SK-N-SH (cell line): ENCODE measurements at regions not wholly inside any gene's neighbourhood (a gene's known extent, or its start where the extent isn't known, plus 50 kb on each side); places are given as distances from the start of the nearest gene placed in this dataset.

Experiments used
- CTCF ChIA-PET: fragments of 300-600, 350-600 bp; formaldehyde crosslinking; extraction: SDS; loops from one replicate; lab custom pipeline; 2021; lab: Yijun Ruan, JAX
- POLR2A ChIA-PET: fragments of 350-600 bp; sonication (Branson Sonifier 250); formaldehyde crosslinking; extraction: SDS; loops from one replicate; lab custom pipeline; 2020; ENCODE audit warnings: antibody characterized with exemption, inconsistent platforms; lab: Yijun Ruan, JAX
- DNase-seq: peaks from one replicate; pipeline ENCODE4 v3.0.0; 2012
- H2AFZ ChIP-seq: fragments of 200-600 bp; sonication (generic); 2 replicates; pipeline ENCODE4 v1.8.1; 2016; ENCODE audit warnings: antibody characterized with exemption, mild to moderate bottlenecking, low read depth
- H3F3A ChIP-seq: fragments of 200-600 bp; sonication (generic); replicated peaks from 2 replicates; pipeline ENCODE3; 2016; ENCODE audit warnings: antibody characterized with exemption, mild to moderate bottlenecking; ENCODE audit not compliant: insufficient read depth
- H3K27ac ChIP-seq, 2 experiments: fragments of 200-500 bp in 1 of 2; fragments of 200-600 bp in 1 of 2; sonication (Bioruptor generic) in 1 of 2; sonication (generic), shearing (Covaris generic) in 1 of 2; 2 replicates each; pipeline versions ENCODE4 v1.5.1 to v1.6.1; 2014 to 2016; ENCODE audit warnings: low read depth in 2 of 2, inconsistent platforms in 1 of 2, low read length in 1 of 2, mild to moderate bottlenecking in 1 of 2, mixed read lengths in 1 of 2
- H3K27me3 ChIP-seq: fragments of 200-600 bp; sonication (generic), shearing (Covaris generic); 2 replicates; pipeline ENCODE4 v1.6.1; 2016; ENCODE audit warnings: mixed run types; ENCODE audit not compliant: insufficient read depth
- H3K36me3 ChIP-seq, 2 experiments: fragments of 200-500 bp in 1 of 2; fragments of 200-600 bp in 1 of 2; sonication (Bioruptor generic) in 1 of 2; sonication (generic) in 1 of 2; replicated peaks in 1 of 2; 2 replicates each; pipeline versions ENCODE3 to v1.5.1; 2014 to 2016; ENCODE audit warnings: low read length in 1 of 2, mild to moderate bottlenecking in 1 of 2; ENCODE audit not compliant: insufficient read depth in 2 of 2, control insufficient read depth in 1 of 2
- H3K4me1 ChIP-seq, 2 experiments: fragments of 200-500 bp in 1 of 2; fragments of 200-600 bp in 1 of 2; sonication (Bioruptor generic) in 1 of 2; sonication (generic), shearing (Covaris generic) in 1 of 2; 2 replicates each; pipeline versions ENCODE4 v1.5.1 to v1.6.1; 2014 to 2016; ENCODE audit warnings: low read depth in 1 of 2, low read length in 1 of 2, mixed run types in 1 of 2; ENCODE audit not compliant: insufficient read depth in 2 of 2, control insufficient read depth in 1 of 2
- H3K4me2 ChIP-seq: fragments of 200-600 bp; sonication (generic), shearing (Covaris generic); 2 replicates; pipeline ENCODE4 v1.6.1; 2017; ENCODE audit warnings: mixed run types
- H3K4me3 ChIP-seq, 2 experiments: fragments of 200-500 bp in 1 of 2; fragments of 200-600 bp in 1 of 2; sonication (Bioruptor generic) in 1 of 2; sonication (generic), shearing (Covaris generic) in 1 of 2; 2 replicates each; pipeline versions ENCODE4 v1.5.1 to v1.8.1; 2014 to 2016; ENCODE audit warnings: low read depth in 2 of 2, inconsistent platforms in 1 of 2, low read length in 1 of 2, mild to moderate bottlenecking in 1 of 2, mixed read lengths in 1 of 2, moderate library complexity in 1 of 2
- H3K79me2 ChIP-seq: fragments of 200-600 bp; sonication (generic); 2 replicates; pipeline ENCODE4 v1.8.1; 2017; ENCODE audit warnings: mild to moderate bottlenecking; ENCODE audit not compliant: insufficient read depth
- H3K9ac ChIP-seq: fragments of 200-600 bp; sonication (generic); 2 replicates; pipeline ENCODE4 v1.6.1; 2017; ENCODE audit warnings: mixed run types
- H3K9me2 ChIP-seq: fragments of 200-600 bp; sonication (generic); 2 replicates; pipeline ENCODE4 v1.6.1; 2017; ENCODE audit warnings: mixed run types
- H3K9me3 ChIP-seq: fragments of 200-600 bp; sonication (generic); 2 replicates; pipeline ENCODE4 v1.6.1; 2017; ENCODE audit warnings: mixed run types, mild to moderate bottlenecking, moderate library complexity
- H4K20me1 ChIP-seq: fragments of 200-600 bp; sonication (generic); 2 replicates; pipeline ENCODE4 v1.6.1; 2017; ENCODE audit warnings: mild to moderate bottlenecking, mixed run types; ENCODE audit not compliant: insufficient read depth
- EP300 ChIP-seq, 2 experiments: IDR thresholded peaks; 2 replicates each; pipeline versions ENCODE4 v1.4.0 to v1.6.1; 2012; ENCODE audit warnings: borderline replicate concordance in 1 of 2, low read depth in 1 of 2, low read length in 1 of 2
- EZH2phosphoT487 ChIP-seq: fragments of 200-600 bp; sonication (generic); IDR thresholded peaks from 2 replicates; pipeline ENCODE4 v1.6.1; 2017; ENCODE audit warnings: low read depth, mixed run types, mild to moderate bottlenecking, antibody characterized with exemption, moderate library complexity, borderline replicate concordance
- FOSL2 ChIP-seq: IDR thresholded peaks from 2 replicates; pipeline ENCODE4 v1.4.0; 2012; ENCODE audit warnings: low read depth, mild to moderate bottlenecking, moderate library complexity, borderline replicate concordance
- FOXM1 ChIP-seq: IDR thresholded peaks from 2 replicates; pipeline ENCODE4 v1.4.0; 2012; ENCODE audit warnings: low read depth, mild to moderate bottlenecking
- JUND ChIP-seq: IDR thresholded peaks from 2 replicates; pipeline ENCODE4 v1.4.0; 2012
- MEF2A ChIP-seq: IDR thresholded peaks from 2 replicates; pipeline ENCODE4 v1.4.0; 2012; ENCODE audit warnings: low read depth, borderline replicate concordance
- MXI1 ChIP-seq: IDR thresholded peaks from 2 replicates; pipeline ENCODE4 v1.6.1; 2012; ENCODE audit warnings: mild to moderate bottlenecking, low read depth, low read length, improper control_type of control experiment
- POLR2AphosphoS5 ChIP-seq: IDR thresholded peaks from 2 replicates; pipeline ENCODE4 v1.6.1; 2012; ENCODE audit warnings: low read depth, low read length
- RFX5 ChIP-seq: IDR thresholded peaks from 2 replicates; pipeline ENCODE4 v1.6.1; 2012; ENCODE audit warnings: mild to moderate bottlenecking, improper control_type of control experiment, low read length
- RXRA ChIP-seq: IDR thresholded peaks from 2 replicates; pipeline ENCODE4 v1.4.0; 2012; ENCODE audit warnings: low read depth, mild to moderate bottlenecking, borderline replicate concordance
- SIN3A ChIP-seq: IDR thresholded peaks from 2 replicates; pipeline ENCODE4 v1.6.1; 2012; ENCODE audit warnings: low read depth, mild to moderate bottlenecking, low read length, moderate library complexity, borderline replicate concordance
- TAF1 ChIP-seq: IDR thresholded peaks from 2 replicates; pipeline ENCODE4 v1.6.1; 2012; ENCODE audit warnings: low read depth, mild to moderate bottlenecking, low read length, moderate library complexity, borderline replicate concordance
- TCF12 ChIP-seq: IDR thresholded peaks from 2 replicates; pipeline ENCODE4 v1.4.0; 2012
- TEAD4 ChIP-seq: IDR thresholded peaks from 2 replicates; pipeline ENCODE4 v1.4.0; 2012; ENCODE audit warnings: mild to moderate bottlenecking, borderline replicate concordance; ENCODE audit not compliant: insufficient read depth
- YY1 ChIP-seq: IDR thresholded peaks from 2 replicates; pipeline ENCODE4 v1.4.0; 2012; ENCODE audit warnings: low read depth, mild to moderate bottlenecking
- WGBS: methylation state at CpG from one replicate; pipeline ENCODE4 v1.1.6; 2017; ENCODE audit warnings: low lambda C conversion rate; 5-methylcytosine and 5-hydroxymethylcytosine counted together
- TF ChIP-seq, protein P1 (sequence below): IDR thresholded peaks from 2 replicates; pipeline ENCODE4 v1.4.0; 2012; ENCODE audit warnings: low read depth, borderline replicate concordance
- TF ChIP-seq, protein P2 (sequence below): fragments of 200-600 bp; sonication (generic); IDR thresholded peaks from 2 replicates; pipeline ENCODE4 v1.6.1; 2017; ENCODE audit warnings: antibody characterized with exemption, mild to moderate bottlenecking, moderate library complexity
- TF ChIP-seq, protein P3 (sequence below): IDR thresholded peaks from 2 replicates; pipeline ENCODE4; 2012
- TF ChIP-seq, protein P4 (sequence below): IDR thresholded peaks from 2 replicates; pipeline ENCODE4 v1.4.0; 2012; ENCODE audit warnings: low read depth

DNA sequence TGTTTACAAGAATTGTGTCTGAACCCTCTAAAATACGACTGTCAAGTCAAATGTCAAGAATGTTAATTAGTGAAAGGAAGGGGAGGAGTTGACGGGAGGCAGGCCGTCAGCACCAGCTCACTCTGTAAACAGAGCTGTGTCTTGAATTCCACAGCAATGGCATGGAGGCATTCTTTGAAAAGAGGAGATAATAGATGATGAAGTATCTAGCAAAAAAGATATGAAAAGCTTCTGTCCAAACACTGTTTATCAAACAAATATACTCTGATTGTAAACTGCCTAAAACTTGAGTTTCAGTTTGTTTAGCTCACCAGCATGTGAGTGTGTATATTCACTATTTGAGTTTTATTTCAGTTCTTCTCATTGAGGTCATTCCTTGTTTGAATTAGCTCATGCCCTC lies 94.7 kb upstream of the CDC42EP3 start:
- CTCF ChIA-PET: interaction anchor here (0.8 kb wide), 3 partner anchors 13 to 111 kb away, joined by 3 read pairs; no protein-coding TSS in a partner anchor

DNA sequence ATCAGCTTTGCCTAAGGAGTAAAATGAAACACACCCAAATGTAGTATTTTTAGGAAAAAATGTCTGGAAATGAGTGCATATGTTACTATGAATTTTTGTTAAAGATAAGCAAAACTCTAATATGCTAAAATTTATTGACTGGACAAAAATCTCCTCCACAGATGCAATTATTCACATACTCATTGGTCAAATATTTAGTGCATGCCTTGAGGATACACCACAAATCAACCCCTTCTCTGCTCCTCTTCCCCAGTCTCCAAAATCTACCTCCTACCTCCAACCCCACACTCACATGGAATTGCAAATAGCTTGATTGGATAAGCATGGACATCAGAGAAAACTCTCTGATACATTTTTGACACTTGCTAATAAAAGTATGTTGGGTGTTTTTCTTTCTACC lies 95.6 kb upstream of the CDC42EP3 start:
- no peaks in the 10 kb centered on the region for H3K36me3 ChIP-seq
- H3K27me3 ChIP-seq: no peaks in the 10 kb centered on the region
- H3K4me1 ChIP-seq: peaks cover 9 to 54% of the 10 kb centered on the region in 2 experiments
- H3K27ac ChIP-seq: peak overlapping the region; percentile 77 to 92
- no peaks in the 10 kb centered on the region for H3K79me2 ChIP-seq
- no peak overlapping the region for H2AFZ ChIP-seq
- no peak for DNase-seq
- H3K4me2 ChIP-seq: peak overlapping the region; percentile 43; the same call in 1 of the 2 replicates
- no peak overlapping the region for H3K4me3 ChIP-seq
- peaks cover 59% of the 10 kb centered on the region for H3F3A ChIP-seq
- ChIA-PET POLR2A (no interaction called here), CTCF (interaction anchor here (0.8 kb wide), 1 partner anchor 12 kb away, joined by 3 read pairs; no protein-coding TSS in a partner anchor)
- peak overlapping the region; percentile 24; the same call in 1 of the 2 replicates for H3K9ac ChIP-seq
- H3K9me2 ChIP-seq: no peaks in the 10 kb centered on the region
- no peaks in the 10 kb centered on the region for H4K20me1 ChIP-seq
- H3K9me3 ChIP-seq: no peaks in the 10 kb centered on the region
- TF ChIP-seq EP300 (IDR thresholded peaks at IDR 0.05; ENCODE audit: borderline replicate concordance in 1 of 2, low read depth in 1 of 2, low read length in 1 of 2) (peak in 1 of 2 experiments; percentile 60; a peak in 1 of 4 replicates), RFX5 (no peak), MXI1 (no peak), EZH2phosphoT487 (no peak)
- TF ChIP-seq, protein P1, sequence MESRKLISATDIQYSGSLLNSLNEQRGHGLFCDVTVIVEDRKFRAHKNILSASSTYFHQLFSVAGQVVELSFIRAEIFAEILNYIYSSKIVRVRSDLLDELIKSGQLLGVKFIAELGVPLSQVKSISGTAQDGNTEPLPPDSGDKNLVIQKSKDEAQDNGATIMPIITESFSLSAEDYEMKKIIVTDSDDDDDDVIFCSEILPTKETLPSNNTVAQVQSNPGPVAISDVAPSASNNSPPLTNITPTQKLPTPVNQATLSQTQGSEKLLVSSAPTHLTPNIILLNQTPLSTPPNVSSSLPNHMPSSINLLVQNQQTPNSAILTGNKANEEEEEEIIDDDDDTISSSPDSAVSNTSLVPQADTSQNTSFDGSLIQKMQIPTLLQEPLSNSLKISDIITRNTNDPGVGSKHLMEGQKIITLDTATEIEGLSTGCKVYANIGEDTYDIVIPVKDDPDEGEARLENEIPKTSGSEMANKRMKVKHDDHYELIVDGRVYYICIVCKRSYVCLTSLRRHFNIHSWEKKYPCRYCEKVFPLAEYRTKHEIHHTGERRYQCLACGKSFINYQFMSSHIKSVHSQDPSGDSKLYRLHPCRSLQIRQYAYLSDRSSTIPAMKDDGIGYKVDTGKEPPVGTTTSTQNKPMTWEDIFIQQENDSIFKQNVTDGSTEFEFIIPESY: no peak
- TF ChIP-seq, protein P2, sequence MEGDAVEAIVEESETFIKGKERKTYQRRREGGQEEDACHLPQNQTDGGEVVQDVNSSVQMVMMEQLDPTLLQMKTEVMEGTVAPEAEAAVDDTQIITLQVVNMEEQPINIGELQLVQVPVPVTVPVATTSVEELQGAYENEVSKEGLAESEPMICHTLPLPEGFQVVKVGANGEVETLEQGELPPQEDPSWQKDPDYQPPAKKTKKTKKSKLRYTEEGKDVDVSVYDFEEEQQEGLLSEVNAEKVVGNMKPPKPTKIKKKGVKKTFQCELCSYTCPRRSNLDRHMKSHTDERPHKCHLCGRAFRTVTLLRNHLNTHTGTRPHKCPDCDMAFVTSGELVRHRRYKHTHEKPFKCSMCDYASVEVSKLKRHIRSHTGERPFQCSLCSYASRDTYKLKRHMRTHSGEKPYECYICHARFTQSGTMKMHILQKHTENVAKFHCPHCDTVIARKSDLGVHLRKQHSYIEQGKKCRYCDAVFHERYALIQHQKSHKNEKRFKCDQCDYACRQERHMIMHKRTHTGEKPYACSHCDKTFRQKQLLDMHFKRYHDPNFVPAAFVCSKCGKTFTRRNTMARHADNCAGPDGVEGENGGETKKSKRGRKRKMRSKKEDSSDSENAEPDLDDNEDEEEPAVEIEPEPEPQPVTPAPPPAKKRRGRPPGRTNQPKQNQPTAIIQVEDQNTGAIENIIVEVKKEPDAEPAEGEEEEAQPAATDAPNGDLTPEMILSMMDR: no peak
- TF ChIP-seq, protein P3, sequence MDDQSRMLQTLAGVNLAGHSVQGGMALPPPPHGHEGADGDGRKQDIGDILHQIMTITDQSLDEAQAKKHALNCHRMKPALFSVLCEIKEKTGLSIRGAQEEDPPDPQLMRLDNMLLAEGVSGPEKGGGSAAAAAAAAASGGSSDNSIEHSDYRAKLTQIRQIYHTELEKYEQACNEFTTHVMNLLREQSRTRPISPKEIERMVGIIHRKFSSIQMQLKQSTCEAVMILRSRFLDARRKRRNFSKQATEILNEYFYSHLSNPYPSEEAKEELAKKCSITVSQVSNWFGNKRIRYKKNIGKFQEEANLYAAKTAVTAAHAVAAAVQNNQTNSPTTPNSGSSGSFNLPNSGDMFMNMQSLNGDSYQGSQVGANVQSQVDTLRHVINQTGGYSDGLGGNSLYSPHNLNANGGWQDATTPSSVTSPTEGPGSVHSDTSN: peak; percentile 43; the same call in 1 of the 2 replicates
- TF ChIP-seq, protein P4, sequence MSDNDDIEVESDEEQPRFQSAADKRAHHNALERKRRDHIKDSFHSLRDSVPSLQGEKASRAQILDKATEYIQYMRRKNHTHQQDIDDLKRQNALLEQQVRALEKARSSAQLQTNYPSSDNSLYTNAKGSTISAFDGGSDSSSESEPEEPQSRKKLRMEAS: no peak

More for the DNA sequence above, 94.7 kb upstream of the CDC42EP3 start:
- no peaks in the 10 kb centered on the region for H4K20me1 ChIP-seq
- no peaks in the 10 kb centered on the region for H3K27me3 ChIP-seq
- H3F3A ChIP-seq: peaks cover 56% of the 10 kb centered on the region
- peak overlapping the region; percentile 4; the same call in 1 of the 2 replicates for H3K4me2 ChIP-seq
- WGBS: 22% methylated on average over 3 of the region's 3 CpGs
- H3K36me3 ChIP-seq: no peaks in the 10 kb centered on the region
- POLR2A ChIA-PET: no interaction called here
- TF ChIP-seq POLR2AphosphoS5: no peak
- no peak for TF ChIP-seq SIN3A
- TF ChIP-seq, protein P2: no peak
- no peak for TF ChIP-seq TEAD4
- no peak for TF ChIP-seq FOXM1
- TF ChIP-seq JUND: 0 out of 2 replicates have a peak, but pooled peaks have one; percentile 3
- TF ChIP-seq YY1: no peak
- TF ChIP-seq RXRA: no peak
- TF ChIP-seq RFX5: no peak
- TF ChIP-seq FOSL2: no peak
- TF ChIP-seq EP300 (IDR thresholded peaks at IDR 0.05; ENCODE audit: borderline replicate concordance in 1 of 2, low read depth in 1 of 2, low read length in 1 of 2): no peak; a peak in 1 of 4 replicates
- no peak for TF ChIP-seq EZH2phosphoT487
- TF ChIP-seq TCF12: peak; percentile 41
- TF ChIP-seq MEF2A: peak; percentile 0; the same call in 1 of the 2 replicates
- TF ChIP-seq, protein P3: peak; percentile 64; the same call in 1 of the 2 replicates
- TF ChIP-seq TAF1: no peak
- H3K9me3 ChIP-seq: no peaks in the 10 kb centered on the region
- no peak overlapping the region; the same call in 1 of the 2 replicates for H3K9ac ChIP-seq
- DNase-seq: no peak
- peaks cover under 1 to 45% of the 10 kb centered on the region in 2 experiments; a peak in 3 of 4 replicates for H3K4me1 ChIP-seq
- no peaks in the 10 kb centered on the region for H3K79me2 ChIP-seq
- peak overlapping the region; percentile 77 to 92; a peak in 3 of 4 replicates for H3K27ac ChIP-seq
- no peak overlapping the region for H3K4me3 ChIP-seq
- no peaks in the 10 kb centered on the region for H3K9me2 ChIP-seq
- H2AFZ ChIP-seq: peak overlapping the region; percentile 32; the same call in 1 of the 2 replicates
